Mesodermal cell (in vitro differentiated cells): ENCODE measurements at regions not wholly inside any gene's neighbourhood (a gene's known extent, or its start where the extent isn't known, plus 50 kb on each side); places are given as distances from the start of the nearest gene placed in this dataset.
"Not testable (repeated sequence)": the region's sequence is repeated elsewhere in the genome, so short reads cannot be mapped to it uniquely, and the experiment has no call there.

ENCODE experiments used
- H3K27ac ChIP-seq: 2 replicates; pipeline ENCODE4 v1.7.0; 2013; ENCODE audit warnings: mild to moderate bottlenecking, low read depth, low read length, moderate library complexity; ENCODE audit not compliant: severe bottlenecking
- H3K36me3 ChIP-seq: 2 replicates; pipeline ENCODE4 v1.7.1; 2013; ENCODE audit warnings: mild to moderate bottlenecking, low read length, moderate library complexity; ENCODE audit not compliant: control insufficient read depth, insufficient read depth
- H3K4me1 ChIP-seq: one replicate; pipeline ENCODE4 v1.7.1; 2013; ENCODE audit warnings: mild to moderate bottlenecking, low read length; ENCODE audit not compliant: insufficient read depth, control insufficient read depth, poor library complexity, severe bottlenecking
- H3K4me3 ChIP-seq: 2 replicates; pipeline ENCODE4 v1.7.0; 2013; ENCODE audit warnings: low read length, control low read depth, mild to moderate bottlenecking; ENCODE audit not compliant: insufficient read depth, poor library complexity, severe bottlenecking; ENCODE audit errors: extremely low read depth
- H3K9me3 ChIP-seq: 2 replicates; pipeline ENCODE4 v1.7.1; 2013; ENCODE audit warnings: mild to moderate bottlenecking, low read length, moderate library complexity; ENCODE audit not compliant: control insufficient read depth
- WGBS, 2 experiments: methylation state at CpG; one replicate each; pipeline ENCODE4 v1.1.5; 2013; ENCODE audit warnings: missing lambda C conversion rate in 2 of 2; ENCODE audit not compliant: insufficient coverage in 2 of 2; 5-methylcytosine and 5-hydroxymethylcytosine counted together

DNA sequence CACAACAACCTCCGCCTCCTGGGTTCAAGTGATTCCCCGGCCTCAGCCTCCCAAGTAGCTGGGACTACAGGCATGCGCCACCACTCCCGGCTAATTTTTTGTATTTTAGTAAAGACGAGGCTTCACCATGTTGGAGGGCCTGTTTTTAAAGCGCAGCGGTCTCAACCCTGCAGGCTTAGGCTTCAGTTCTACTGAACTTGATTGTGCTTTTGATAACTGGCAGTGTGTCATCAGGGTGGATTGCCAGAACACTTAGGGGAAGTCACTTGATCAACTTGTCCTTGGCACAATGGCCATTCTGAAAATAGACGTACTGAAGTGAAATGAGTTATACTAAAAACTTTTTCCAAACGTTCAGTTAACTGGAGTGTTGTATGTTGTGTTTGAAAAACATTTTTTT lies 472.2 kb downstream of the KLF5 start:
- H3K27ac ChIP-seq: no peak overlapping the region
- no peaks in the 10 kb centered on the region for H3K4me1 ChIP-seq
- no peak overlapping the region for H3K4me3 ChIP-seq
- H3K9me3 ChIP-seq: no peaks in the 10 kb centered on the region
- no peaks in the 10 kb centered on the region for H3K36me3 ChIP-seq
- WGBS, 2 experiments: 95 to 98% methylated on average over 9 of the region's 9 CpGs

DNA sequence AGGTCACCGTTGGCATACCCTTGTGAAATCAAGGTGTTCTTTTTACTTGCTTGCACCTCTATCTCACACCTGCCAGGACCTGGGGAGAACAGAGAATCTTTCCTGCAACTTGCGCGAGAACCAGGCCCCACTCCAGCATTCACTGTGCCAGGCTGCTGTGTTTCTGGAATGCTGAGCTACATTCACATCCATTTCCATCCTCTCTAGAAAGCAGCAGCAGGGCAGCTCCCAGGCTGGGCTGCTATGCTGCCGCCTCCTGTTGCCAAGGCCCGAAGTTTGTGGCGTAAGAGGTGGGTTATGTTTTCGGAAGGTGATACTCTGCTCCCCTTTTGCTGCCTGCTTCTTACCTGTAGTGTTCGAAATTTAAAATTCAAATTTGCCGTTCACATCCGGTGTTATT lies 464.1 kb downstream of the KLF5 start:
- 82 to 94% methylated on average over 6 to 7 of the region's 10 CpGs for WGBS, 2 experiments
- H3K9me3 ChIP-seq: no peaks in the 10 kb centered on the region
- H3K4me1 ChIP-seq: no peaks in the 10 kb centered on the region
- H3K4me3 ChIP-seq: no peak overlapping the region
- H3K36me3 ChIP-seq: no peaks in the 10 kb centered on the region
- no peak overlapping the region for H3K27ac ChIP-seq

- no peaks in the 10 kb centered on the region for H3K4me1 ChIP-seq
- H3K27ac ChIP-seq: no peak overlapping the region
- no peak overlapping the region for H3K4me3 ChIP-seq
- WGBS, 2 experiments: 75 to 100% methylated on average over 1 to 2 of the region's 4 CpGs
- H3K36me3 ChIP-seq: no peaks in the 10 kb centered on the region
- no peaks in the 10 kb centered on the region for H3K9me3 ChIP-seq
These were observed 463.2 kb downstream of the KLF5 start for GRCh38 chr13:73521985-73522524.

DNA sequence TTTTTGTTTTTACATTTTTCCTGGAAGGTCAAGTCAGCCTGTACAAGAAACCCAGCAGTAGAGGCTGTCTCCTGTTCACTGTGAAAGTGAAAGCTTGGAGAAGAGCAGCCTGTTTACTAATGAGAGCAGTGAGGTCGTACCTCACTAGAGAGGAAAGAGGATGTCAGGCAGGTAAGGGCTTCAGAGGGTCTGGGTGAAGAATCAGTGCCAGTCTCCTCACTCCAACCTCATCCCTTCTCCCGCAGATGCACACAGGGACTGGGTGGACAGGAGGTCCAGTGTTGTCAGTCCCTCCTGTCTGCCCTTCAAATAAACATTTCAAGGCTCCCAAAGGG lies 462.5 kb downstream of the KLF5 start:
- Histone ChIP-seq H3K27ac (no peak overlapping the region), H3K4me1 (no peaks in the 10 kb centered on the region), H3K36me3 (no peaks in the 10 kb centered on the region), H3K9me3 (no peaks in the 10 kb centered on the region), H3K4me3 (no peak overlapping the region)
- WGBS, 2 experiments: 40 to 83% methylated on average over 1 of the region's 2 CpGs

- no peak overlapping the region for H3K4me3 ChIP-seq
- H3K36me3 ChIP-seq: no peaks in the 10 kb centered on the region
- no peak overlapping the region for H3K27ac ChIP-seq
- no peaks in the 10 kb centered on the region for H3K4me1 ChIP-seq
- 50 to 83% methylated on average over 1 to 2 of the region's 8 CpGs for WGBS, 2 experiments
- no peaks in the 10 kb centered on the region for H3K9me3 ChIP-seq
These were observed 461.9 kb downstream of the KLF5 start for GRCh38 chr13:73520566-73521289.

- 83 to 100% methylated on average over 1 of the region's 2 CpGs for whole genome bisulfite sequencing, 2 experiments
- H3K27ac ChIP-seq, H3K36me3 ChIP-seq: not testable (repeated sequence)
These were observed 461.3 kb downstream of the KLF5 start for GRCh38 chr13:73520135-73520534.

DNA sequence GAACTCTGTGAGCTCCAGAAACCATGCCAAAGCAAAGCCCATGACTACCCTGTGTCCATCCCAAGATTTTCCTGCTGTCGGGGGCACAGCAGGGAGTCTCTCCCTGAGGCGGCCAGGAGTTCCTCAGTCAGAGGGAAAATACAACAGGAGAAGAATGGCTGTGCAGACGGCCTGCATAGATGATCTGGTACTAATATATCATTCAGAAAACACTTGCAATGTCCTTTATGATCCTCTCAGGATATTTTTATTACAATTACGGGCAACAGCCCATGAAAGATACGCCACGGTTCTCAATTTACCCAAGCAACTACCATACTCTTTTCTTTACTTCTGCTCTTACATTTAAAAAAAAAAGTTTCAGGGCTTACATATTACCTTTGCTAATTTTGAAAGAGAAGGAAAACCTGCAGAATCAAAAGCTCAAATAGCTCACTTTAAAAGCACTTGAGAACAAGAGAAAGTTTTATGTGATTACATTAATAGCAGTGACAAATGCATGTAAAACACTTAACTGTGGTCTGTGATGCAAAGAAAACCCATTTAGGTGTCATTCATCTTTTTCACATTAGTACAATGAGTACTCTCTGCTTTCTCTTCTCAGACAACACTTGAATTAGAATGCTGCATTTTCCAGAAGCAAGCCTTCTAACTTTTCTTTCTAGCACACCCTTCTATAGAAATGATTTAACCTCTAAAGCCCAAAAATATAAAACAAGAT lies 460.8 kb downstream of the KLF5 start:
- Histone ChIP-seq H3K4me1 (no peaks in the 10 kb centered on the region), H3K9me3 (no peaks in the 10 kb centered on the region), H3K4me3 (no peak overlapping the region), H3K27ac (no peak overlapping the region), H3K36me3 (no peaks in the 10 kb centered on the region)
- 79 to 100% methylated on average over 2 to 5 of the region's 6 CpGs for WGBS, 2 experiments

More at GRCh38 chr13:73520135-73520534, 461.3 kb downstream of the KLF5 start:
- not testable (repeated sequence) for H3K4me1 ChIP-seq, H3K9me3 ChIP-seq, H3K4me3 ChIP-seq

DNA sequence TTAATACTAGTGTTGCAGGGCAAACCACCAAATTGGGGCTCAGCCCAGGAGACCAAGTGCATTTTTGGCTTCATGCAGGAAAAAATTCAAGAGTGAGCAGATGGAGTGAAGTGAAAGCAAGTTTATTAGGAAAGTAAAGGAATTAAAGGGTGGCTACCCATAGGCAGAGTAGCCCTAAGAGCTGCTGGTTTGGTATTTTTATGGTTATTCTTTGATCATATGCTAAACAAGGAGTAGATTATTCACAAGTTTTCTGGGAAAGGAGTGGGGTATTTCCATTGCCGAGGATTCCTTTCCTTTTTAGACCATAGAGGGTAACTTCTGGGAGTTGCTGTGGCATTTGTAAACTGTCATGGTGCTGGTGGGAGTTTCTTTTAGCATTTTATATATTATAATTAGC lies 459.0 kb downstream of the KLF5 start:
- 60% methylated on average over 1 of the region's 1 CpG; no CpG with 5 or more reads in 1 of the 2 experiments for WGBS, 2 experiments
- Histone ChIP-seq H3K4me1 (no peaks in the 10 kb centered on the region), H3K36me3 (no peaks in the 10 kb centered on the region), H3K9me3 (no peaks in the 10 kb centered on the region), H3K27ac (no peak overlapping the region), H3K4me3 (no peak overlapping the region)

GRCh38 chr13:73516731-73517130 lies 457.9 kb downstream of the KLF5 start:
- Histone ChIP-seq H3K27ac (no peak overlapping the region), H3K4me1 (no peaks in the 10 kb centered on the region), H3K9me3 (no peaks in the 10 kb centered on the region), H3K4me3 (no peak overlapping the region), H3K36me3 (no peaks in the 10 kb centered on the region)
- WGBS, 2 experiments: 88 to 100% methylated on average over 1 of the region's 2 CpGs

DNA sequence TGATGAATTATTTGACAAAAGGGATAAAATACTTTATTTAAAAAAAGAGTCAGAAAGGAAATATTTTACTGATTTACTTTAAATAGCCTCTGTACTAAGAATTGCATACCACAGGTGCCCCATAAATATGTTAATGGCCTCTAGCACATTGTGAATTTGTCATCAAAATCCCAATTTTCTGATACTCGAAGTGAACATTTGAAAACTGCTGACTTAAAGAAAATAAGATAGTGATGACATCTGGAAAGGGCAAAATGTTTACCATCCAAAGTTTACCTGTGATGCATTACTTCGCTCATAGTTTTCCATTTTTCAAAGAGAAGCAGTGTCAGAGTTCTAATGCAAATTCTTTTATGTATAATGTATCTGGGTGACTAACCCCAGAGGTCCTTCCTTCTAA lies 455.4 kb downstream of the KLF5 start:
- Histone ChIP-seq H3K9me3 (no peaks in the 10 kb centered on the region), H3K4me3 (no peak overlapping the region), H3K4me1 (no peaks in the 10 kb centered on the region), H3K36me3 (no peaks in the 10 kb centered on the region), H3K27ac (no peak overlapping the region)
- 86% methylated on average over 2 of the region's 2 CpGs for WGBS, 2 experiments

DNA sequence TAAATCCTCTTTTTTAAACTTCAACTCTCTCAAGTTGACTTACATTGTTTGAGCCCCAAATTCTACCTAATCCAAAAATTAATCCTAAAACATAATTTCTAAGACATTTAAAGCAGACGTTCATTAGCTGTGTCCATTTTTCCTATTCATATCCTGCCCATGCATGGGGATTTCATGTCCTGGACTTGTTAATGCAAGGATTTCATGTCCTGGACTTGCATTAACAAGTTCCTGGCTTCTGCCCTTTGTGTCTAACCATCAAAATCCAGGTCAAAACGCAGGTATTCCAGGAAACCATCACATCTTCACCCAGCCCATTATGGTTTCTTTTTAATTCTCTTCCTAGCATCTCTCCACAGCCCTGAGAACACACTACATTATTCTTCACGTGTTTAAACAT lies 454.9 kb downstream of the KLF5 start:
- 85 to 87% methylated on average over 2 of the region's 3 CpGs for WGBS, 2 experiments
- Histone ChIP-seq H3K9me3 (no peaks in the 10 kb centered on the region), H3K27ac (no peak overlapping the region), H3K36me3 (no peaks in the 10 kb centered on the region), H3K4me1 (no peaks in the 10 kb centered on the region), H3K4me3 (no peak overlapping the region)
